KOPT-K1 (cell line): ENCODE measurements at regions not wholly inside any gene's neighbourhood (a gene's known extent, or its start where the extent isn't known, plus 50 kb on each side); places are given as distances from the start of the nearest gene placed in this dataset.

ENCODE experiments used
- H3K27ac ChIP-seq: fragments of 200-600 bp; sonication (generic); 2 replicates; pipeline ENCODE4 v1.5.1; 2016; ENCODE audit warnings: antibody characterized with exemption, mild to moderate bottlenecking, low read depth, low read length; ENCODE audit not compliant: poor library complexity, severe bottlenecking
- H3K36me3 ChIP-seq: fragments of 200-600 bp; sonication (generic); 2 replicates; pipeline ENCODE4 v1.5.1; 2017; ENCODE audit warnings: antibody characterized with exemption, mild to moderate bottlenecking, low read length, moderate library complexity; ENCODE audit not compliant: insufficient read depth
- H3K9me3 ChIP-seq: fragments of 200-600 bp; sonication (generic); 2 replicates; pipeline ENCODE4 v1.5.1; 2017; ENCODE audit warnings: antibody characterized with exemption, low read length, mild to moderate bottlenecking; ENCODE audit not compliant: insufficient read depth, poor library complexity, severe bottlenecking

DNA sequence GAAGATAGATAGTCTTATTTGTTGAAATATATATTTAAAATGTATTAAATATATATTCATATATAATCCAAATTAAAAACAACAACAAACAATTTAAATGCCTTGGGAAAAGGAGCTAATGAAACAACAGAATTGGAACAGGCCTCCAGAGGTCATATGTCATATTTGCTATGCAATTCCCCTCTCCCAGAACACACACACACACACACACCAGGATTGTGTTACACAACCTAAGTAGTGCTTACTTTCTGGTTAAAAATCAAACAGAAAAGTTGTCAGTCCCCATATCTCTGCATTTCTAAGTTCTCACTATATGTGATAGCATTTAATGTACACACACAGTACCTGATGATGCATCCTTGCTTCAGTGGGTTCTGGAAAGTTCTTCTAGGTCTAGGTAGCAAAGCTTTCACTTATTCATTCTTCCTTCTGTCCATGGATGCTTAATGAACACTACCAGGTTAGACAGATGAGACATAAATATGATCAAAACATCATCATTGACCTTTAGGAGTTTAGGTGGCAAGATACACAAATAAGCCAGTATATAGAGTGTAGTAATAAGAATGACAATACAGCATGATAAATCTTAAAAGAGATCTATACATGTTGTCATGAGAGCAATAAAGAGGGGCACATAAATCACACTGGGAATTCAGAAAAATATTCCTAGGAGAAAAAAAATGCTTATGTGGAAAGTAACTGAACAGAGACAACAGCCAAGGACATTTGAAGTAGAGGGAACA, 662.8 kb downstream of the PTPRC start:
- no peak overlapping the region for H3K27ac ChIP-seq
- no peaks in the 10 kb centered on the region for H3K9me3 ChIP-seq
- H3K36me3 ChIP-seq, result no peaks in the 10 kb centered on the region

DNA sequence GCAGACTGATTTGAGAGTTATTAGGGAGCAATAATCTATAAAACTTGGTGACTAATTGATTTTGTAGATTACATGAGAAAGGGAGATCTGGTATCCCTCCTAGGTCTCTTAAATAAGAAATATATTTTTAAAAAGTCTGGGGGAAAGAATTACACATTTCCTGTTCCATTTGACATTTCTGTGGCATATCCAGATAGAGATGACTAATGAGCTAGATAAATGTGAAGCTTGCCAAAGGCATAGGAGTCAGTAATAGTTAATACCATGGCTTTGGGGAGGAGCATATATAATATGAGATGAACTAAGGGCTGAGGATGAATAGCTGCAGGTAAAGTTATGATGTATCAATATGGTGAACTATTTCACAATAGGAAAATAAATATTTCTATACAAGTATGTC, 663.7 kb downstream of the PTPRC start:
- no peaks in the 10 kb centered on the region for H3K9me3 ChIP-seq

DNA sequence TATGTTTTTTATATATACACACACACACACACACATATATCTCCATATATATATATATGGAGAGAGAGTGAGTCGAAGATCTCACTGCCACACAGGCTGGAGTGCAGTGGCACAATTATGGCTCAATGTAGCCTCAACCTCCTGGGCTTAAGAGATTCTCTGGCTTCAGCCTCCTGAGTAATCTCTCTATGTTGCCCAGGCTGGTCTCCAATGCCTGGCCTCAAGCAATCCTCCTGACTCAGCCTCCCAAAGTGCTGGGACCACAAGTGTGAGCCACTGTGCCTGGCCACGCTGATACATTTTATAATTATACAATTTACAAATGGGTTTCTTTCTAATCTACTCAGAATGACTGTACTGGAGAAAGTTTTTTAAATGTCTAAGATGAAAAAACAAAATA, 664.2 kb downstream of the PTPRC start:
- H3K36me3 ChIP-seq, result no peaks in the 10 kb centered on the region
- H3K27ac ChIP-seq, result no peak overlapping the region
- H3K9me3 ChIP-seq, result no peaks in the 10 kb centered on the region

More for the DNA sequence above, 663.7 kb downstream of the PTPRC start:
- Histone ChIP-seq H3K36me3 (no peaks in the 10 kb centered on the region), H3K27ac (no peak overlapping the region)

DNA sequence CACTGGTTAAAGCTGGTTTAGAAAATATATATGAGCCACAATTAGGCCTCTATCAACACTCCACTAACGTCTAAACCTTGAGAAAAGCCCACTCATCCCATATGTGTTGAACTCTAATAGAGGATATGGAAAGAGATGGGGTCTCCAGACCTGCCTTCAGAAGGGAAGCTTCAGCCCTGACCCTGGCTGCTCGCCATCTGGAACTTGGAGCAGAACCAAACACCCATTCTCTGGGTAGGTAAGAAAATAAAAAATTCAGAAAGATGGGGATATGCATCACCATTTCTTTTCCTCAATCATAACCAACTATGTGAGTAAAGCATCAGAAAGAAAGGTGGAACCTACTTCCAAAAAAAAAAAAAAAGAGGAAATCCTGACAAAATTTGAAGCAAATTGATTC, 666.2 kb downstream of the PTPRC start:
- H3K27ac ChIP-seq, result no peak overlapping the region

DNA sequence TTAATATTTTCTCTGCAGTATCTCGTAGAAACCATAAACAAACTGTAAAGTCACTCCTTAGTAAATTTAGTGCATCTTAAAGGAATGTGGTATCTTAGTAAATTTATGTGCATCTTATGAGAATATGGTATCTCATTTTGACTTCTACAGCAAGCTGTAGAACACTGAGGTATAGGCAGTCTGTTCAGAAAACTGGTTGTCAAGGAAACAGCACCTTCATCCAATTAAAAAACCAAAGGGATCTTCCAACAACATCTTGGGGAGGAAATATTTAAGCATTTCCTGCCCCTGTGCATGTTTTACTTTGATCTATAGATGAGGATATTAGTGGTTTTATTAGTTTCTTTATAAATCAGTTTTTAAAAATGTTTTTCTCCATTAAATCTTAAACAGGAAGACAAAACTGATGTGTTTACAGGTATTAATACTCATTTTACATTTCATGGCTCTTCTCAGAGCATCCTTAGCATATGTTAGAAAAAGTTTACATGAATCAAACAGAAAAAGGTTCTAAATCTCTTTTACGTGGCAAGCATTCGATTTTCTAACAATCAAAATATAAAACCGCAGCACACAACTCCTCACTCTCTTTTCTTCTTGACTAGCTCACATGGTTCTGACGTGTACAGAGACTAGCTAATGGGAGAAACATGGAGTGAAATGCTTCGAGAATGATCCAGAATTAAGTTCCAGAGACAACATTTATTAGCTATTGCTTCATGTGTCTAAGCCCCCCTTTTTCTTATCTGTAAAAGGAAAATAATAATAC, 668.8 kb downstream of the PTPRC start:
- Histone ChIP-seq H3K36me3 (no peaks in the 10 kb centered on the region), H3K27ac (no peak overlapping the region), H3K9me3 (no peaks in the 10 kb centered on the region)

More for the DNA sequence above, 666.2 kb downstream of the PTPRC start:
- H3K9me3 ChIP-seq, result no peaks in the 10 kb centered on the region
- H3K36me3 ChIP-seq, result no peaks in the 10 kb centered on the region

DNA sequence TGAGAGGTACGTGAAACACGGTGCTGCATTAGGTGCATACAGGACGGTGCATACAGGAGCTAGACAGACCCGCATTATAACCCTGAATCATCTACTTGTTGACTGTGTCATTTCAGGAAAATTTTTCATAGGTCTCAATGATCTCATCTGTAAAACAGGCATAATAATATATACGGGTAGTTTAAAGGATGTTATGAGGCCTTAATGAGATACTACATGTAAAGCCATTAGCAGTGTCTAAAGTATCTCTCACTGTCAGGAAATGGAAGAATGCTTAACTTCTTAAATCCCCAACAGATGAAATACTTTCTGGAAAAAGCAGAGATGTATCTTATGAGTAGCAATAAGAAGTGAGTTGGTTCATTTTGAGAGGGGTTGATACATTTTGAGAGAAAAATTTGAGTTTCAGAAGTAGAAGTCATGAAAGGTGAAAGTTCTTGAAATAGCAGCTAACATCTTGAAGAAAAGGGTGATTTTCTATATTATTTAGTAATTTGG, 669.6 kb downstream of the PTPRC start:
- H3K9me3 ChIP-seq, result no peaks in the 10 kb centered on the region
- H3K36me3 ChIP-seq, result no peaks in the 10 kb centered on the region
- no peak overlapping the region for H3K27ac ChIP-seq

DNA sequence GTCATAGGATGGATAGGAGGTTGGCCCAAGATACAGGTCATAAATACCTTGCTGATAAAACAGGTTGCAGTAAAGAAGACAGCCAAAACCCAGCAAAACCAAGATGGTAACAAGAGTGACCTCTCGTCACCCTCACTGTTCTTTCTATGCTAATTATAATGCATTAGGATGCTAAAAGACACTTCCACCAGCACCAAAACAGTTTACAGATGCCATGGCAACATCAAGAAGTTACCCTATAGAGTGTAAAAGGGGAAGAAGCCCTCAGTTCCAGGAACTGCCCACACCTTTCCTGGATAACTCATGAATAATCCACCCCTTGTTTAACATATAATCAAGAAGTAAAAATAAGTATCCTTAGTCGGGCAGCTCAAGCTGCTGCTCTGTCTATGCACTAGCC, 671.9 kb downstream of the PTPRC start:
- H3K36me3 ChIP-seq, result no peaks in the 10 kb centered on the region
- no peaks in the 10 kb centered on the region for H3K9me3 ChIP-seq
- H3K27ac ChIP-seq, result no peak overlapping the region

DNA sequence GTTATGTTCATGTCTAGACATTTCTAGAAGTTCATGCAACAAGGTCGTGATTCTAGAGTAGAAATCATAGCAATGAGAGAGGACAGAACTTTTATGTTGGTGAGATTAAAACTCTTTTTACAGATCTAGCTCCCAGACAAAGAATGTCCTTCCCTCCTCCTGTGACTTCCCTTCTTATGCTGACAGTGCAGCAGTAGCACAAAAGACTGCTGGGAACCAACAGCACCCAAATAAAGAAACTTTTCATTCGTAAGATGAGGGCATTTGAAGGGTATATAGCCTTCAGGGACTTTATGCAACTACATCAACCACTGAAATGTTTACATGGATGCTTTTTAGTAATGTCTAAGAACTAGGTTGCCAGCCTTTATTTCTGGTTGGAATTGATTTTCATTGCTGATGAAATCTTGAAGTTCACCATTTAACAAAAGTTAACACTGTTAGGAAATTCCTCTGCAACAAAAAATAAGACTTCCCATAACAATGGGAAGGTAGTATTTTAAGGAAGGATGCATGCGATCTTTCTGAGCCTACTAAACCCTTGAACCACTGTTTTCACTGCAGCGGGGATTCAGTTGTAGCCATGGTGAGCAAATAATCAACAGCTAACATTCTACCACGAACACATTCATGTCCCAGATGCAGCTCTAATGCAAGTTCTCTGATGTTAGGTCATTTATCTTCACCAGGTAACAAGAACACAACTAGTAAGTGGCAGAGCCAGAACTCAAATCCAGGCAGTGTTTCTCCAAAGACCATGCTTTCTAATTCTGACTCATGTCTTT, 672.8 kb downstream of the PTPRC start:
- H3K9me3 ChIP-seq, result no peaks in the 10 kb centered on the region
- H3K27ac ChIP-seq, result no peak overlapping the region
- H3K36me3 ChIP-seq, result no peaks in the 10 kb centered on the region

DNA sequence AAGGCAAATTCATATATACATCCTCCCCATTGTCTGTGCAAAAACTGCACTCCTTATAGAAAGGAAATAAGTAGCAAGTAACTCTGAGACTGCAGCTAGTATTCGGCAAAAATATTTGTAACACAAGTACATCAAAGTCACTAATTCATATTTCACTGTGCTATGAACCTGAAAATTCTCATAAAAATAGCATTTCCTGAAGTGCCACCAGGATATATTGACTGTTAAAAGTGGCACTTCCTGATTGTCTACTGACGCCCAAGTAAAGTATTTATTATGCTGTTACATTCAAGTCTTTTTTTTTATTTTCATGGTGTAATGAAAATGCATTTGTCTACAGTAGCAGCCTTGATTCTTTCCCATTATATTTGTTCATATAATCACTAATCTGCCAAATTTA, 673.8 kb downstream of the PTPRC start:
- Histone ChIP-seq H3K36me3 (no peaks in the 10 kb centered on the region), H3K9me3 (no peaks in the 10 kb centered on the region), H3K27ac (no peak overlapping the region)

DNA sequence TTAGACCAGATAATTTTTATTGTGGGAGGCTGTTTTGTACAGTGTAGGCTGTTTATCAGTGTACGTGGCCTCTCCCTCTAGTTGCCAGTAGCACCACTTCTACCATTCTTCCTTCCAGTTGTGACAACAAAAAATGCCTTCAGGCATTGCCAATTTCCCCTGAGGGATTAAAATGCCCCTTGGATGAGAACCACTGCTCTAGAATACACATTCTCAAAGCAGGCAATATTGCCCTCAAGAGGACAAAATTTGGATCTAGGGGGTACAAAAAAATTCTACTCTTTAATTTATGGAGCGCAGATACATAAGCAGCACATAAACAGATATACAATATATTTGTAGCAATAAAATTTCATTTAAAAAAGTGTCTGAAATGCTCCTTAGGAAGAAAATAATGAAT, 674.6 kb downstream of the PTPRC start:
- Histone ChIP-seq H3K9me3 (no peaks in the 10 kb centered on the region), H3K36me3 (no peaks in the 10 kb centered on the region), H3K27ac (no peak overlapping the region)

DNA sequence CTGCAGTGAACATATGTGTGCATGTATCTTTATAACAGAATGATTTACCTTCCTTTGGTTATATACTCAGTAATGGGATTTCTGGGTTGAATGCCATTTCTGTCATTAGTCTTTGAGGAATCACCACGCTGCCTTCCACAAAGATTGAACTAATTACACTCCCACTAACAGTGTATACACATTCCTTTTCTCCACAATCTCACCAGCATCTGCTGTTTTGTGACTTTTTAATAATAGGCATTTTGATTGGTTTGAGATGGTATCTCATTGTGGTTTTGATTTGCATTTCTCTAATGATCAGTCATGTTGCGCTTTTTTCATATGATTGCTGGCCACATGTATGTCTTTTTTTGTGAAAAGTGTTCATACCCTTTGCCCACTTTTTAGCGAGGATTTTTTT, 680.5 kb downstream of the PTPRC start:
- H3K9me3 ChIP-seq, result no peaks in the 10 kb centered on the region
- H3K27ac ChIP-seq, result no peak overlapping the region
- no peaks in the 10 kb centered on the region for H3K36me3 ChIP-seq

DNA sequence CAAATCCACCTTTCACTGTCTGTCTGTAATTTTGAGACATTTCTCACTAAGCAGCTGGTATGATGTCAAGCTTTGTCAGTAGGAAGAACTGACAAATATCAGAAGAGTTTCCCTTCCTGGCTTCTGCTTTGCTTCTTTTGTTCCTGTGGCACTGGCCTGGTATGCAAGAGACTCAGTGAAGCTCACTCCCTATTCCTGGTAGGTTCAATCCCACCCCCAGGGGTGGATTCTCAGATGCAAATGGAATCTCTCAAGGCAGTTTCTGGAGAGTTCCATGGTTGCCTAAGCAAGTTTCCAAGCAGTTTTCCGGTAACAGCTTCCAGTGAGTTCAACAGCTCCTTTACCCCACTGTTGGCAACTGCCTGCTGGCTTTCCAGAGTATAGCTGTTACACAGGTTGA, 683.4 kb downstream of the PTPRC start:
- Histone ChIP-seq H3K36me3 (no peaks in the 10 kb centered on the region), H3K27ac (no peak overlapping the region), H3K9me3 (peaks cover 6% of the 10 kb centered on the region)

DNA sequence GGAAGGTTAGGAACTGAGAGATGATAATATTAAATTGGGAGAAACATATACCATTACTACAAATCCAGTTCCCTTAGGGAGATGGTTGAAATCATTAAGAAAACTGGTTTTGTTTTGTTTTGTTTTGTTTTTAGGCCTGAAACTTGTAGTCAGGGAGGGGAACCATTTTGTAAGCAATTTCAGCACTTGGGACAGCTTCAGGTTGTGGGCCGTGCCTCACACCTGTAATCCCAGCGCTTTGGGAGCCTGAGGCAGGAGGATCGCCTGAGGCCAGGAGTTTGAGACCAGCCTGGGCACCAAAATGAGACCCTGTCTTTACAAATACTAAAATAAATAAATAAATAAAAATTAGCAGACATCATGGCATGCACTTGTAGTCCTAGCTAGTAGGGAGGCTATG, 694.3 kb upstream of the NR5A2 start:
- Histone ChIP-seq H3K9me3 (no peaks in the 10 kb centered on the region), H3K27ac (no peak overlapping the region), H3K36me3 (no peaks in the 10 kb centered on the region)

DNA sequence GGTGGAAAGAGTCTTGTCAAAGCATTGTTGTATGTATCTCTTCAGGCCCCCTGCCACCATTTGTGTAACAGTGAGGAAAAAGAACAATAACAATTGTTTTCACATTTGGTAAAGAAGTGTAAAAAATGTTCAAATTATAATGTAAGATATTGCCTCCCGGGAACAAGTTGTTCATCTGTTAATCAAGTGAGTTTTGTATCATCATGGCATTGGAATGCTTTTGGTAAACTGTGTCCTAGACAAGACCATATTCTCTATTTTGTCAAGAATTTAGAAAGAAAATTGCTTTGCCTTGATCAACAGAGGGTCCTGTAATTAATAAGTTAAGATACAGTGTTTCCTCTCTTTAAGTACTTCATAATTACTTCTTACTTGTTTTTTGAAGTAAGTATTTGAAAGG, 692.0 kb upstream of the NR5A2 start:
- Histone ChIP-seq H3K27ac (no peak overlapping the region), H3K36me3 (no peaks in the 10 kb centered on the region), H3K9me3 (no peaks in the 10 kb centered on the region)
